ENCODE measurements at regions not wholly inside any gene's neighbourhood (a gene's known extent, or its start where the extent isn't known, plus 50 kb on each side); places are given as distances from the start of the nearest gene placed in this dataset.

GRCh38 chr7:13834328-13834761 lies 155.1 kb downstream of the ETV1 start:
- TF ChIP-seq NFIC (IDR thresholded peaks at IDR 0.05) (no peak), YY1 (IDR thresholded peaks at IDR 0.05; ENCODE audit: low read depth) (no peak), USF1 (IDR thresholded peaks at IDR 0.05) (no peak), CREB1 (IDR thresholded peaks at IDR 0.05; ENCODE audit: low read depth) (no peak), TEAD4 (IDR thresholded peaks at IDR 0.05) (no peak), EP300 (IDR thresholded peaks at IDR 0.05; ENCODE audit: borderline replicate concordance) (no peak), TAF1 (IDR thresholded peaks at IDR 0.05; ENCODE audit: low read depth) (no peak), EGR1 (IDR thresholded peaks at IDR 0.05) (no peak), RAD21 (IDR thresholded peaks at IDR 0.05; ENCODE audit: low read depth) (no peak), REST (IDR thresholded peaks at IDR 0.05; ENCODE audit: low read depth) (no peak)

GRCh38 chr7:13835442-13835841 lies 154.0 kb downstream of the ETV1 start:
- TF ChIP-seq TEAD4 (IDR thresholded peaks at IDR 0.05) (no peak), MAX (IDR thresholded peaks at IDR 0.05) (no peak)

- TF ChIP-seq TEAD4 (IDR thresholded peaks at IDR 0.05) (no peak), TAF1 (IDR thresholded peaks at IDR 0.05; ENCODE audit: low read depth) (no peak), ZBTB7A (IDR thresholded peaks at IDR 0.05; ENCODE audit: low read depth) (no peak), USF1 (IDR thresholded peaks at IDR 0.05) (no peak), EP300 (IDR thresholded peaks at IDR 0.05; ENCODE audit: borderline replicate concordance) (no peak), RAD21 (IDR thresholded peaks at IDR 0.05; ENCODE audit: low read depth) (no peak)
These were observed 150.4 kb downstream of the ETV1 start for GRCh38 chr7:13839063-13839462.
